ENCODE measurements at regions not wholly inside any gene's neighbourhood (a gene's known extent, or its start where the extent isn't known, plus 50 kb on each side); places are given as distances from the start of the nearest gene placed in this dataset.

GRCh38 chr18:67219821-67220220 is 296.7 kb downstream of the DSEL start:
- no peak for DNase-seq

- DNase-seq: no peak
Measured at GRCh38 chr18:67218556-67218955, 298.0 kb downstream of the DSEL start.

DNA sequence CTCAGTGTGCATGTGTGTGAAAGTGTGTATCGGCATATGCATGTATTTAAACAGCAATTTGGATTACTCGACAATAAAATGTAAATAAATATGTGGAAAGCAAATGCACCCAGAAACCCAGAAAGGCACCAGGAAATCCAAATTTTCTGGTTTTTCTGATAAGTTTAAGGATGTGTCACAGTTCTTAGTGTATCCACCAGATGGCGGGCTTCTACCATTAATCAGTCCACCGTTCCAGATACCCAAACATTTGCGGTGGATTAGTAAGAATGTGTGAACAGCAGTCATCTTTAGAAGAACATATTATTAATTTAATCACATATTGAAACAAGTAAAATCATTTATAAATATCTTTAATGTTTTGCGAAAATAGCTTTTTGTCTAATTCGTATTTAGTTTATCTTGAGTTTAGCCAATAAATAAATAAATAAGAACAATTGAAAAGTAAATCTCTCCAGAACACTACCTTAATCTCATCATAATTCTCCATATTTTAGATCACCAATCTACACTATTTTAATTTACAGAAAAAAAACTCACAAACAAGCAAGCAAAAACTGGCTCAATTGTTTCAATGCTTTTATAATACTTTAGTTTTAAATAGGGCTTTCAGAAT is 298.9 kb downstream of the DSEL start:
- no peak for DNase-seq

- no peak for DNase-seq
Measured at GRCh38 chr18:67216846-67217245, 299.7 kb downstream of the DSEL start.

DNA sequence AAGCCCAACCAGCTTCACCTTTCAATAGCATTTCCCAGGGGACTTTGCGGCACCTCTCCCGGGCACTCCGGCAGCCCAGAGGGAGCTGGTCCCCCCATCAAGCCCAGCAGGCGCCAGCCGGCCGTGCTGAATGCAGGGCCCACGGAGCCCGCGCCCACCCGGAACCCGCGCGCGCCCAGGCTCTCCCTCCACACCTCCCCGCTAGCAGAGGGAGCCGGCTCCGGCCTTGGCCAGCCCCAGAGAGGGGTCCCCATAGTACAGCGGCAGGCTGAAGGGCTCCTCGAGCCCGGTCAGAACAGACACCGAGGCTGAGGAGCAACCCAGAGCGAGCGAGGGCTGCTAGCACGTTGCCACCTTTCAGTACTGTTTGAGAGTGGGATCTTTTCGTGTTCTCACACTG is 300.8 kb downstream of the DSEL start:
- no peak for DNase-seq

DNA sequence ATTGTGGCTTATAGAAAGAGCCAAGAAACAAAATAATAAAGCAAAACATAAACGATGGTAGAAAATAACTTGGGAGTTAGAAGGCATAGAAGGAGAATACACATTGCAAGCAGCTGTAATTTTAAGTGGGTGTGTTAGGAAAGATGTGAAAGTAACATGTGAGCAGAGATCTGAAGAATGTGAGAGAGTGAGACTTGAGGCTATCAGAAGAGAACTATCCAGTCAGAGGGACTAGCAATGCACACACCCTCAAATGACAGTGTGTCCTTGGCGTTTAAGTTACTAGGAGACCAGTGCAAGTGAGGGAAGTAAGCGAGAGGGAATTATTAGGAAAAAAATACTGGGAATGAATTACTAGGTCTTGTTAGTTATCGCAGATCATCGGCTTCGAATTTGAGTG is 304.9 kb downstream of the DSEL start:
- no peak for DNase-seq

GRCh38 chr18:67200665-67201064 is 315.9 kb downstream of the DSEL start:
- no peak for DNase-seq

DNA sequence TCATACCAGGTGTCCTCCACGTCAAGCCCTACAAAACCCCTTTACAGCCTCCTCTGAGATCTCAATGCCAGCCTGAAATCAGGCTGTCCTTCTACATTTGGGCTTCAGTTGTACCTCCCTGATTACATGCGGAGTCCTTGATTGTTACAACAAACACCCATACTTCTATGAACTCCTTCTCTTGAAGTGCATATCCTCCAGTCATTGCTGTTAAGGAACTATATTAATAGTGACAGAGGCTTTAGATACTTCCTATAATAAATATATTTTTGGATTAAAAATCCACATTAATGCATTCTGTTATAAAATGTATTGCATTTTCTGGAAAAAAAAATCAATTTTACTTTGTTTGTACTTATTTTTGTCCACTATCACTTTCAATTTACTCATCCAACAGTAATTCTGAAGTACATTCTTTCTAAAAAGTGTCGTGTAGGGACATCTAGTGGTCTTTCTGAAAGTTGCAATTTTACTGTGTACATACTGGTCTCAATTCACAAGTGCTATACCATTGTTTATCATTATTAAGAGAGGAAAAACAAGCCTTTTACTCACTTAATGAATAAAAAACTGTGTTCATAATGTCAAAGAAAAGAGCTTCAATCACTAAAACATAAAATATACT is 316.4 kb downstream of the DSEL start:
- DNase-seq: no peak

GRCh38 chr18:67194886-67195285 is 321.6 kb downstream of the DSEL start:
- DNase-seq: no peak

DNA sequence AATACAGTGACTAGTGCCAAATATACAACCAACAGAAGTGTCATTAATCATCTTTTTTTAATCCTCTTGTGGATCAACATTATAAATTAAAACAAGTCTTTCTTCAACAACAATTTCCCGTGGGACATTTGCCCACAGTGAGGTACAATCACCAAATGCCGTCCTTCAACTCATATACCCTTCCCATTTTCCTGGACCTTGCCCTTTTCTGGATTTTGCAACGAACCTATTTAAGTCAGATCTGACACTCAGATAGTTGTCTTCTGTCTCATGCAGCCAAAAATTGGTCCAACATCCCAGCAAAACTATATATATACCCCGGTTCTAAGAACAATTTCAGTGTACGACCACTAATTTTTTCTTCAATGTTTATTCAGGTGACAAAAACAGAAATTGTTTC is 324.0 kb downstream of the DSEL start:
- DNase-seq: no peak

GRCh38 chr18:67183398-67183797 is 333.1 kb downstream of the DSEL start:
- no peak for DNase-seq

DNA sequence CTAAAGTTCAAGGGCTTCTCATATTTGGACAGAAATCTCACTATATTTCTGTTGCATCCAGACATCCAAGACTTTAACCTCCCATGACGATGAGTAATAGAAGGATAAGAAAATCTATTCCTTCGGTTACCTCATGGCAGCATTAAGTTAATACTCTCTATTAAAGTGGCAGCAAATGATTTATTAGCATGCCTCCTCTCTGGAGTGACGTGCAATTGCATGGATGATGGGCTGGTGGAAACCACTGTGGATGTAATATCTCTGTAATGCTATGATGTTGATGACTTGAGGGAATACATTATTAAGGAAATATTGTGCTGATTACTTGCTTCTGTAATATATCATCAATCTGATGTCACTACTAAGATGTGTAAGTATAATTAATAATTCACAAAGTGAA is 336.8 kb downstream of the DSEL start:
- no peak for DNase-seq

- no peak for DNase-seq
Measured at GRCh38 chr18:67159662-67160061, 356.9 kb downstream of the DSEL start.

- DNase-seq: no peak
Measured at GRCh38 chr18:67154979-67155378, 361.5 kb downstream of the DSEL start.

GRCh38 chr18:67151366-67151765 is 365.2 kb downstream of the DSEL start:
- DNase-seq: no peak

GRCh38 chr18:67145586-67146292 is 370.8 kb downstream of the DSEL start:
- no peak for DNase-seq

DNA sequence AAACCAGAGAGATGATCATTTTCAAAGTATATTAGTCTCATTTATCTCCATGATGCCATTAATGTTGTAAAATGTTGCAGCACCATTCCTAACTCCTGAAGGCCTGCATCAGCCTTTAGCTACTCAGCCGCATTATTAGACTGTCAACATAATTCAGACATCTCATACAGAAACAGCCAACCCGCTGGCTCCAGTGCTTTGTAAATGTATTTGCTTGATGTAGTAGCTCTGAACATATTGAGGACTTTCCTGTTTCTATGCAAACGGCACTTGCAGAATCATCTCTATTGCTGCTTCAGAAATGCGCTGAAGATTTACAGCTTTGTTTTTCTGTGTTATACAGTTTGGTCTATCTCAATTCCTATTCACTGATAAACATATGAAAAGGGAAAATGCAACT is 372.2 kb downstream of the DSEL start:
- DNase-seq: no peak

GRCh38 chr18:67143028-67143427 is 373.5 kb downstream of the DSEL start:
- no peak for DNase-seq

DNA sequence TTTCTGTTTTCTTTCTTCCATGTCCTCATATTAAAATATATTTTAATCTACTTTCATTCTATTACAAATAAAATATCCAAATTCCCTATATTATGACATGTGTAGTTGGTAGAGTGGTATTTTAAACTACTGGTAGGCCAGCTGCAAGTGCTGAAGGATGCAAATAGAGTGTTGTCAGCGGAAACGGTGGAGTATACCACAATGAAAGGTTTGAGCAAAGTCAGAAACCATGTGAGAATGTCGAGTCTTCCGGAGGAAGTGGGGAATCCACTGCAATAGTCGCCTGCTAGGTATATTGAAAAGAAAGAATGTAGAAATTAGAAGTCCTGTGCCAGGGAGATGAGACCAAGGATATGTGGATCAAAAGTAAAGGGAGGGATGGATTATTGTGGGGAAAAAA is 373.9 kb downstream of the DSEL start:
- no peak for DNase-seq

DNA sequence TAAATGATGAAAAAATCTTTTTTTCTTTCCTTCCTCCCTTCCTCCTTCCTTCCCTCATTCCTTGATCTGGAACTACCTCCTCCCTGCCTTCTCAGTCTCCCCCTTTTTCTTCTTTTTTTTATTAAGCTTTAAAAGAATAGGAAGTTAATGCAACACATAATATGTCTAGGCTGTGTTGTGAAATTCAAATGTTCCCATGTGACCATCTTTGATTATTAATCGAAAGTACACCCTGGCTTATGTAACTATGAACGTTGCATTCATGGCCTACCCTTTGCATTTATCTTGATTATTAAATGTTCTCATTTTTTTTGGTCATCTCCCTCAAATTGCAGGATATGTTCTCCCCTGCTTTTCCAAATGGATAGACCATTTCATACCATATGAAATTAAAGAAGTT is 376.0 kb downstream of the DSEL start:
- no peak for DNase-seq

DNA sequence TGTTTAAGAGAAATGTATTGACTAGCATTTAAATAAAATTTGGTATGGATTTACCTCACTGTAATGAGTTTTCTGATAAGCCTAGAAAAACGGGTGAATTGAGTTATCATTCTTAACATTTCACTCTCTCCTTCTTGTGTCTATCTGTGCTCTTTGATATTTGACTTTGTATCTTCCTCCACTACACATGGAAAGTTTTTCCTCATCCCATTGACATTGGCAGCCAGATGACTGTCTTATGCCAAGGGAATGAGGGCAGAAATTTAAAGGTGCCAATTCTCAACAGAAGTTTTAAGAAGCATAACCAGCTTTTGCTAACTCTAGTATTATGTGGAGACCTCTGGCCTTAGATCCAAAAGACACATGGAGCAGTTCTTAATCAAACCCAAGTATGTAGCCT is 376.6 kb downstream of the DSEL start:
- DNase-seq: no peak

DNA sequence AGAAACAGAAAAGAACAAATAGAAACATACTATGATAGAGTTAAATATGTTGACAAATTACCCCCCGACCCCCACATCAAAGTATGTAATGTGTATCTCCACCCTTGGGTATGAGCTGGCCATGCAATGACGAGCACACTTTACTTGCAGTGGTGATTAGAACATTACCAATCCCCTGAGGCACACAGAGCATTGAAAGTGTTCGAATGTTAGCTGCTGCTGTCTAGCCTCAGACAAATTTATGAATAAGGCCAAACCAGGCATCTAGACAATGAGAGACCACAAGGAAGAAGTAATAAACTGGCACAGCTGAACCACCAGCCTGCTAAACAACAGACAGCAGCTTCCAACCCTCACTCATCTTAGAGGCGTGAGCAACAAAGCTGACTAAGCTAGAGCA is 380.5 kb downstream of the DSEL start:
- DNase-seq: peak; percentile 59

GRCh38 chr18:67134911-67135310 is 381.6 kb downstream of the DSEL start:
- DNase-seq: no peak

- DNase-seq: no peak
Measured at GRCh38 chr18:67133669-67134068, 382.9 kb downstream of the DSEL start.

DNA sequence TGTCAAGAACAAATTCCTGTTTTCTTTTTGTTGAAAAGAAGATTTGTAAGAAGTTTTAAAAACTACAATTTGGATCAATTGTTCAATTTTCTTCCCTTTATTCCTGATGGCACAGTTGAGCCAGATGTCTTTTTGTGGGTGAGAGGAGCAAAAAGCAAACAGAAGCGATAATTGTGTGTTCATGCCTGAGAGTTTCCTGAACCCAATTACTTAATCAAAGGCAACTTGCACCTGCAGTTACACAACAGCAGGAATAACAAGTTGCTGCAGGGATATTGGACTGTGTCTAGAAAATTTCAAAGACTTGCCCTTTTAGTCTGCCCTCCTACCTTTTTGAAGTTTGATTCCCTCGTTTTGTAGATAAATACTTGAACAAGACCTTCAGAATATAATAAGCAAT is 383.6 kb downstream of the DSEL start:
- no peak for DNase-seq
